GM12878 (cell line): ENCODE measurements at regions not wholly inside any gene's neighbourhood (a gene's known extent, or its start where the extent isn't known, plus 50 kb on each side); places are given as distances from the start of the nearest gene placed in this dataset.

Source experiments
- ATAC-seq: fragments of 200-7000 bp; cut with Tn5 transposase; 3 replicates; pipeline ENCODE4 v1.9.1; 2020; ENCODE audit warnings: mild to moderate bottlenecking, moderate library complexity
- BruUV-seq: library from RNA; stranded (reverse); fragments of 400-500 nt; replicated peaks from 2 replicates; lab custom pipeline; 2021; lab: Mats Ljungman, UMichigan
- CTCF ChIA-PET: fragments of 300-600 bp; sonication (Branson Sonifier 250); formaldehyde crosslinking; extraction: SDS; loops from one replicate; lab custom pipeline; 2021; ENCODE audit warnings: inconsistent platforms; lab: Yijun Ruan, JAX
- POLR2A ChIA-PET: fragments of 350-600 bp; formaldehyde crosslinking; extraction: SDS; loops from one replicate; lab custom pipeline; 2021; ENCODE audit warnings: inconsistent platforms; lab: Charles Lee
- RAD21 ChIA-PET: fragments of 300-600 bp; sonication (Branson Sonifier 250); formaldehyde crosslinking; loops from one replicate; lab custom pipeline; 2023; ENCODE audit warnings: antibody characterized with exemption; ENCODE audit not compliant: unreplicated experiment; lab: Charles Lee
- SMC1A ChIA-PET: fragments of 300-600 bp; sonication (Branson Sonifier 250); formaldehyde crosslinking; loops from one replicate; lab custom pipeline; 2023; ENCODE audit not compliant: unreplicated experiment, uncharacterized antibody; lab: Charles Lee
- DNase-seq: peaks from one replicate; pipeline ENCODE4 v3.0.0-alpha.2; 2011; ENCODE audit warnings: low read depth, low spot score
- FAIRE-seq: peaks from 3 replicates; lab custom pipeline; 2011; peaks lifted over from hg19 to GRCh38; lab: Jason Lieb, UNC
- H2AFZ ChIP-seq: 2 replicates; pipeline ENCODE4 v1.6.0; 2011; ENCODE audit warnings: low read depth, low read length, control low read depth; ENCODE audit not compliant: control insufficient read depth
- H3K27ac ChIP-seq: 2 replicates; pipeline ENCODE4 v1.5.1; 2011; ENCODE audit warnings: control low read depth; ENCODE audit not compliant: control insufficient read depth, insufficient read depth
- H3K27me3 ChIP-seq, 2 experiments: replicated peaks in 1 of 2; 2 replicates each; pipeline versions ENCODE4 v1.6.0 to v1.6.1; 2011; ENCODE audit warnings: low read length in 1 of 2; ENCODE audit not compliant: control insufficient read depth in 2 of 2, insufficient read depth in 2 of 2
- H3K36me3 ChIP-seq, 2 experiments: 2 replicates each; pipeline ENCODE4 v1.5.1; 2011; ENCODE audit warnings: low read length in 1 of 2; ENCODE audit not compliant: control insufficient read depth in 2 of 2, insufficient read depth in 2 of 2
- H3K4me1 ChIP-seq: 2 replicates; pipeline ENCODE4 v1.6.1; 2011; ENCODE audit warnings: mild to moderate bottlenecking, low read length, moderate library complexity, mixed read lengths; ENCODE audit not compliant: control insufficient read depth, insufficient read depth
- H3K4me2 ChIP-seq: 2 replicates; pipeline ENCODE4 v1.6.0; 2011; ENCODE audit warnings: control low read depth; ENCODE audit not compliant: control insufficient read depth, insufficient read depth
- H3K4me3 ChIP-seq: fragments of 200-600 bp; sonication (generic); 2 replicates; pipeline ENCODE4 v1.5.1; 2016
- H3K79me2 ChIP-seq: 2 replicates; pipeline ENCODE4 v1.6.0; 2011; ENCODE audit warnings: low read length; ENCODE audit not compliant: control insufficient read depth, insufficient read depth
- H3K9ac ChIP-seq: 2 replicates; pipeline ENCODE4 v1.8.0; 2011; ENCODE audit warnings: low read length, control low read depth, mixed read lengths; ENCODE audit not compliant: control insufficient read depth, insufficient read depth
- H3K9me3 ChIP-seq: replicated peaks from 3 replicates; pipeline ENCODE4 v1.5.1; 2011; ENCODE audit warnings: mild to moderate bottlenecking, low read length; ENCODE audit not compliant: control insufficient read depth, insufficient read depth
- H4K20me1 ChIP-seq: 2 replicates; pipeline ENCODE4 v1.6.0; 2011; ENCODE audit not compliant: control insufficient read depth, insufficient read depth
- ASH2L ChIP-seq: fragments of 300-600, 200-600 bp; sonication (generic); IDR thresholded peaks from 2 replicates; pipeline ENCODE4 v1.6.1; 2017; ENCODE audit warnings: low read depth, mild to moderate bottlenecking, borderline replicate concordance
- BRCA1 ChIP-seq: IDR thresholded peaks from 2 replicates; pipeline ENCODE4 v1.6.1; 2011; ENCODE audit warnings: low read depth, low read length, improper control_type of control experiment
- EP300 ChIP-seq, 2 experiments: fragments of 150-350 bp in 1 of 2; IDR thresholded peaks; 2 replicates each; pipeline ENCODE4 v1.6.1; 2011 to 2012; ENCODE audit warnings: low read depth in 2 of 2, low read length in 2 of 2, borderline replicate concordance in 1 of 2, improper control_type of control experiment in 1 of 2, inconsistent platforms in 1 of 2; ENCODE audit not compliant: control insufficient read depth in 1 of 2
- IKZF1 ChIP-seq: fragments of 450-650 bp; conservative IDR thresholded peaks from 2 replicates; pipeline ENCODE4 v1.6.1; 2017; ENCODE audit warnings: antibody characterized with exemption, mild to moderate bottlenecking
- NR2C2 ChIP-seq: IDR thresholded peaks from 2 replicates; pipeline ENCODE4 v1.6.1; 2011; ENCODE audit warnings: borderline replicate concordance, low read depth; ENCODE audit not compliant: control insufficient read depth, insufficient read length
- RCOR1 ChIP-seq: conservative IDR thresholded peaks from 2 replicates; pipeline ENCODE4 v1.6.1; 2012; ENCODE audit warnings: low read depth, low read length, improper control_type of control experiment
- SIN3A ChIP-seq: IDR thresholded peaks from 2 replicates; pipeline ENCODE4 v1.6.1; 2012; ENCODE audit warnings: low read depth, low read length, improper control_type of control experiment
- TCF3 ChIP-seq: IDR thresholded peaks from 2 replicates; pipeline ENCODE4 v1.6.1; 2012; ENCODE audit warnings: low read depth, mild to moderate bottlenecking, low read length, borderline replicate concordance; ENCODE audit not compliant: insufficient read depth
- ZBED1 ChIP-seq: IDR thresholded peaks from 2 replicates; pipeline ENCODE4 v1.6.1; 2016; ENCODE audit warnings: borderline replicate concordance
- in situ Hi-C: fragments of 300-500 bp; cut with MboI; formaldehyde crosslinking; loops from 9 replicates; pipeline ENCODE4 v1.14.3; 2018; ENCODE audit warnings: mixed read lengths
- intact Hi-C: fragments of 100-400 bp; cut with micrococcal nuclease; formaldehyde crosslinking; loops from one replicate; pipeline ENCODE4 v1.14.2; 2022; ENCODE audit not compliant: unreplicated experiment
- TF ChIP-seq, protein P1 (sequence below): fragments of 450-650 bp; formaldehyde crosslinking; IDR thresholded peaks from 2 replicates; pipeline ENCODE4 v1.4.0; 2022; ENCODE audit warnings: mild to moderate bottlenecking, moderate library complexity
- TF ChIP-seq, protein P2 (sequence below): fragments of 450-650 bp; IDR thresholded peaks from 2 replicates; pipeline ENCODE4 v1.6.1; 2017; ENCODE audit warnings: low read depth, mild to moderate bottlenecking, moderate library complexity
- TF ChIP-seq, protein P3 (sequence below): IDR thresholded peaks from 2 replicates; pipeline ENCODE4 v1.6.1; 2011; ENCODE audit warnings: borderline replicate concordance, low read depth, mild to moderate bottlenecking, moderate library complexity, mixed read lengths, low read length; ENCODE audit not compliant: insufficient read depth; ENCODE audit errors: extremely low read length
- TF ChIP-seq, protein P4 (sequence below), 3 experiments: IDR thresholded peaks in 2 of 3; conservative IDR thresholded peaks in 1 of 3; 2 replicates each; pipeline ENCODE4 v1.5.1; 2011; ENCODE audit warnings: low read depth in 3 of 3, low read length in 3 of 3, mild to moderate bottlenecking in 3 of 3, control low read depth in 2 of 3, moderate library complexity in 2 of 3, inconsistent platforms in 1 of 3, mixed read lengths in 1 of 3; ENCODE audit not compliant: control insufficient read depth in 2 of 3, insufficient read depth in 1 of 3; ENCODE audit errors: extremely low read depth in 1 of 3

DNA sequence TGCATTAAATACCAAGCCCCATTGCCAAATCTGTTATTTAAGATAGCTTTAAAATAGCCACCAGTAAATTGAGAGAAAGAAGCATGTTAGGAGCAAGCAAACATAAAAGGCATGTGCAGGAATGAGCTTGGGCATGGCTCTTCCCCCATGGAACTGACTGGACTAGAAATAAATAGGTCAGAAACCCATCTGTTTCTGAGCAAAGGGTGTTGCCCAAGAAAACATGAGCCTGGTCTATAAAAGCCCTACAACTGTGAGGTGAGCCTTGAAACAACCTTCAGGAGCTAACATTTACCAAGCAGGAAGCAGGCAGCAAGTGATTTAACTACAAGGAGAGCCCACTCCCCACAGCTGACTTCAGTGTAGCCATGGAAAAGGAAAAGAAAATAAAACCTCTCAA, 126.3 kb downstream of the C6orf118 start:
- ATAC-seq (no peak), DNase-seq (no peak), FAIRE-seq (no peak)
- ChIA-PET RAD21 (no interaction called here), SMC1A (no interaction called here), POLR2A (no interaction called here), CTCF (no interaction called here)
- no peak overlapping the region for H3K27ac ChIP-seq
- H3K4me2 ChIP-seq = no peak overlapping the region
- H3K4me3 ChIP-seq = no peak overlapping the region
- no peaks in the 10 kb centered on the region for H3K9me3 ChIP-seq
- no peaks in the 10 kb centered on the region for H3K4me1 ChIP-seq
- intact Hi-C loops (no loop called here), in situ Hi-C loops (no loop called here)
- no peaks in the 10 kb centered on the region for H3K36me3 ChIP-seq
- no peak overlapping the region for H3K9ac ChIP-seq
- H2AFZ ChIP-seq = no peak overlapping the region
- no TSS peak for BruUV-seq
- H3K79me2 ChIP-seq = no peaks in the 10 kb centered on the region
- TF ChIP-seq RCOR1 (no peak), ASH2L (no peak), SIN3A (no peak), EP300 (IDR thresholded peaks at IDR 0.05; ENCODE audit: borderline replicate concordance in 1 of 2, control insufficient read depth in 1 of 2, low read depth in 2 of 2, low read length in 2 of 2) (no peak), IKZF1 (no peak), ZBED1 (no peak), TCF3 (no peak), BRCA1 (no peak), NR2C2 (no peak)
- TF ChIP-seq, protein P1, sequence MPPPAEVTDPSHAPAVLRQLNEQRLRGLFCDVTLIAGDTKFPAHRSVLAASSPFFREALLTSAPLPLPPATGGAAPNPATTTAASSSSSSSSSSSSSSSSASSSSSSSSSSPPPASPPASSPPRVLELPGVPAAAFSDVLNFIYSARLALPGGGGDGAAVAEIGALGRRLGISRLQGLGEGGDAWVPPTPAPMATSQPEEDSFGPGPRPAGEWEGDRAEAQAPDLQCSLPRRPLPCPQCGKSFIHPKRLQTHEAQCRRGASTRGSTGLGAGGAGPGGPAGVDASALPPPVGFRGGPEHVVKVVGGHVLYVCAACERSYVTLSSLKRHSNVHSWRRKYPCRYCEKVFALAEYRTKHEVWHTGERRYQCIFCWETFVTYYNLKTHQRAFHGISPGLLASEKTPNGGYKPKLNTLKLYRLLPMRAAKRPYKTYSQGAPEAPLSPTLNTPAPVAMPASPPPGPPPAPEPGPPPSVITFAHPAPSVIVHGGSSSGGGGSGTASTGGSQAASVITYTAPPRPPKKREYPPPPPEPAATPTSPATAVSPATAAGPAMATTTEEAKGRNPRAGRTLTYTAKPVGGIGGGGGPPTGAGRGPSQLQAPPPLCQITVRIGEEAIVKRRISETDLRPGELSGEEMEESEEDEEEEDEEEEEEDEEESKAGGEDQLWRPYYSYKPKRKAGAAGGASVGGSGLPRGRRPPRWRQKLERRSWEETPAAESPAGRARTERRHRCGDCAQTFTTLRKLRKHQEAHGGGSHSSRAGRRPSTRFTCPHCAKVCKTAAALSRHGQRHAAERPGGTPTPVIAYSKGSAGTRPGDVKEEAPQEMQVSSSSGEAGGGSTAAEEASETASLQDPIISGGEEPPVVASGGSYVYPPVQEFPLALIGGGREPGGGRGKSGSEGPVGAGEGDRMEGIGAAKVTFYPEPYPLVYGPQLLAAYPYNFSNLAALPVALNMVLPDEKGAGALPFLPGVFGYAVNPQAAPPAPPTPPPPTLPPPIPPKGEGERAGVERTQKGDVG = no peak
- TF ChIP-seq, protein P2, sequence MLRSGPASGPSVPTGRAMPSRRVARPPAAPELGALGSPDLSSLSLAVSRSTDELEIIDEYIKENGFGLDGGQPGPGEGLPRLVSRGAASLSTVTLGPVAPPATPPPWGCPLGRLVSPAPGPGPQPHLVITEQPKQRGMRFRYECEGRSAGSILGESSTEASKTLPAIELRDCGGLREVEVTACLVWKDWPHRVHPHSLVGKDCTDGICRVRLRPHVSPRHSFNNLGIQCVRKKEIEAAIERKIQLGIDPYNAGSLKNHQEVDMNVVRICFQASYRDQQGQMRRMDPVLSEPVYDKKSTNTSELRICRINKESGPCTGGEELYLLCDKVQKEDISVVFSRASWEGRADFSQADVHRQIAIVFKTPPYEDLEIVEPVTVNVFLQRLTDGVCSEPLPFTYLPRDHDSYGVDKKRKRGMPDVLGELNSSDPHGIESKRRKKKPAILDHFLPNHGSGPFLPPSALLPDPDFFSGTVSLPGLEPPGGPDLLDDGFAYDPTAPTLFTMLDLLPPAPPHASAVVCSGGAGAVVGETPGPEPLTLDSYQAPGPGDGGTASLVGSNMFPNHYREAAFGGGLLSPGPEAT = no peak
- TF ChIP-seq, protein P3, sequence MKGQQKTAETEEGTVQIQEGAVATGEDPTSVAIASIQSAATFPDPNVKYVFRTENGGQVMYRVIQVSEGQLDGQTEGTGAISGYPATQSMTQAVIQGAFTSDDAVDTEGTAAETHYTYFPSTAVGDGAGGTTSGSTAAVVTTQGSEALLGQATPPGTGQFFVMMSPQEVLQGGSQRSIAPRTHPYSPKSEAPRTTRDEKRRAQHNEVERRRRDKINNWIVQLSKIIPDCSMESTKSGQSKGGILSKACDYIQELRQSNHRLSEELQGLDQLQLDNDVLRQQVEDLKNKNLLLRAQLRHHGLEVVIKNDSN = no peak
- TF ChIP-seq, protein P4, sequence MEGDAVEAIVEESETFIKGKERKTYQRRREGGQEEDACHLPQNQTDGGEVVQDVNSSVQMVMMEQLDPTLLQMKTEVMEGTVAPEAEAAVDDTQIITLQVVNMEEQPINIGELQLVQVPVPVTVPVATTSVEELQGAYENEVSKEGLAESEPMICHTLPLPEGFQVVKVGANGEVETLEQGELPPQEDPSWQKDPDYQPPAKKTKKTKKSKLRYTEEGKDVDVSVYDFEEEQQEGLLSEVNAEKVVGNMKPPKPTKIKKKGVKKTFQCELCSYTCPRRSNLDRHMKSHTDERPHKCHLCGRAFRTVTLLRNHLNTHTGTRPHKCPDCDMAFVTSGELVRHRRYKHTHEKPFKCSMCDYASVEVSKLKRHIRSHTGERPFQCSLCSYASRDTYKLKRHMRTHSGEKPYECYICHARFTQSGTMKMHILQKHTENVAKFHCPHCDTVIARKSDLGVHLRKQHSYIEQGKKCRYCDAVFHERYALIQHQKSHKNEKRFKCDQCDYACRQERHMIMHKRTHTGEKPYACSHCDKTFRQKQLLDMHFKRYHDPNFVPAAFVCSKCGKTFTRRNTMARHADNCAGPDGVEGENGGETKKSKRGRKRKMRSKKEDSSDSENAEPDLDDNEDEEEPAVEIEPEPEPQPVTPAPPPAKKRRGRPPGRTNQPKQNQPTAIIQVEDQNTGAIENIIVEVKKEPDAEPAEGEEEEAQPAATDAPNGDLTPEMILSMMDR (IDR thresholded peaks at IDR 0.05 in 2 of 3, conservative IDR thresholded peaks at IDR 0.05 in 1 of 3; ENCODE audit: control insufficient read depth in 2 of 3, extremely low read depth in 1 of 3, insufficient read depth in 1 of 3, low read depth in 3 of 3, low read length in 3 of 3) = no peak
- H4K20me1 ChIP-seq = no peaks in the 10 kb centered on the region
- no peaks in the 10 kb centered on the region for H3K27me3 ChIP-seq
